ENCODE measurements at regions not wholly inside any gene's neighbourhood (a gene's known extent, or its start where the extent isn't known, plus 50 kb on each side); places are given as distances from the start of the nearest gene placed in this dataset.

DNA sequence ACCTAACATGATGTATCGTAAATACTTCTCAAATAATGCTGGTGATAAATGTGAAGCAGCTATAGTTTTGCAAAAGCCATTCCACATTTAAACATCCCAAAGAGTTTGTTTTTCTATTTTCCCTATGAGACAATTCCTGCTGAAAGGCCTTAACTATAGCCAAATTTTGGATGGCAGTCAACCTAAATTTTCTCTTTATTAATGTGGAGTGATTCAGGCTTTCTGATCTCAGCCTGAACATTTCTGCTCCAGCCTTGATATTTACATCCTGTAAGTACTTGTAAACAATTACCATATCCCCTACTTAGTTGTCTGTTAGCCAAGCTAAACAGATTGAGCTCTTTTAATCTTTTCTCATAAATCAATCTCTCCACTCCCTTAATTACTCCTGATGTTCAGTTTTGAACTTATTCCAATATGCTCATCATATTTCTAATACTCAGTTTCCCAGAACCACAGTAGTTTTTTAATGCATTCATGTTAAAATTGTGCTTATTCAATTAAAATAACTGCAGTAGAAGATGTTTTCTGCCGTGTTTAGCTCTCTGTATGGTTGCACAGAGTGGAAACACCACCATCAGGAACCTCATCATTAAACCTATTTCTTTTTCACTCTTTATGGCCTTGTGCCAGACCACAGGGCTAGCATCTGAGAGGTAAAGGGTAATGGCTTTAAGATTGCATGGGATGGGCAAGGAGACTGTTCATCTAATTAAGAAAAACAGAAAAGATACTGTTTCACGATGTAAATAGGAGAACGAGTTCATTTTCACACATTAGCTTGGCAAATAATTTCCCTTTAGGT, 1235.2 kb upstream of the SLC10A2 start:
- no peak for TF ChIP-seq CTCF (conservative IDR thresholded peaks at IDR 0.05; ENCODE audit: low read depth, low read length)
- TF ChIP-seq RAD21 (IDR thresholded peaks at IDR 0.05; ENCODE audit: low read length), result no peak

All from IMR-90 (cell line).